HEK293 (cell line): ENCODE measurements at regions not wholly inside any gene's neighbourhood (a gene's known extent, or its start where the extent isn't known, plus 50 kb on each side); places are given as distances from the start of the nearest gene placed in this dataset.

Source experiments
- CTCF ChIA-PET: fragments of 350-600 bp; formaldehyde crosslinking; extraction: SDS; loops from one replicate; lab custom pipeline; 2021; ENCODE audit warnings: antibody characterized with exemption; lab: Yijun Ruan, JAX
- POLR2A ChIA-PET: fragments of 300-600 bp; formaldehyde crosslinking; extraction: SDS; loops from one replicate; lab custom pipeline; 2020; ENCODE audit warnings: antibody characterized with exemption, inconsistent platforms; lab: Yijun Ruan, JAX
- H3K27ac ChIP-seq: fragments of 200-500 bp; sonication (Bioruptor generic); 2 replicates; pipeline ENCODE4 v1.5.1; 2014; ENCODE audit warnings: low read depth, low read length, control low read depth, inconsistent platforms; ENCODE audit errors: extremely low read depth
- H3K36me3 ChIP-seq, 2 experiments: fragments of 200-500 bp in 1 of 2; sonication (Bioruptor generic) in 1 of 2; 1 replicate in 1 of 2; 2 replicates in 1 of 2; pipeline ENCODE4 v1.5.1; 2014 to 2017; ENCODE audit warnings: inconsistent platforms in 2 of 2, low read length in 2 of 2; ENCODE audit not compliant: control insufficient read depth in 2 of 2, insufficient read depth in 1 of 2
- H3K4me1 ChIP-seq: fragments of 200-500 bp; sonication (Bioruptor generic); 2 replicates; pipeline ENCODE4 v1.5.1; 2014; ENCODE audit warnings: mild to moderate bottlenecking, low read length, inconsistent platforms; ENCODE audit not compliant: control insufficient read depth, insufficient read depth
- H3K4me3 ChIP-seq: 2 replicates; pipeline ENCODE4 v1.5.1; 2011; ENCODE audit warnings: low read depth, mild to moderate bottlenecking, control low read depth, low read length, moderate library complexity
- H3K9me3 ChIP-seq: fragments of 200-500 bp; sonication (Bioruptor generic); 2 replicates; pipeline ENCODE4 v1.5.1; 2014; ENCODE audit warnings: low read depth, low read length, inconsistent platforms; ENCODE audit not compliant: control insufficient read depth, insufficient read depth
- CTCF ChIP-seq: fragments of 450-650 bp; formaldehyde crosslinking; IDR thresholded peaks from 2 replicates; pipeline ENCODE4 v1.5.1; 2016; ENCODE audit warnings: missing biosample characterization, missing genetic modification characterization
- ELK4 ChIP-seq: IDR thresholded peaks from 2 replicates; pipeline ENCODE4 v1.6.1; 2011; ENCODE audit warnings: mild to moderate bottlenecking, low read depth, low read length, borderline replicate concordance
- FEZF1 ChIP-seq: fragments of 450-650 bp; formaldehyde crosslinking; IDR thresholded peaks from 2 replicates; pipeline ENCODE4 v1.5.1; 2016; ENCODE audit warnings: missing biosample characterization, missing genetic modification characterization
- INSM2 ChIP-seq: fragments of 450-650 bp; formaldehyde crosslinking; IDR thresholded peaks from 2 replicates; pipeline ENCODE4 v1.5.1; 2016; ENCODE audit warnings: missing biosample characterization, missing genetic modification characterization
- KLF9 ChIP-seq: fragments of 450-650 bp; formaldehyde crosslinking; IDR thresholded peaks from 2 replicates; pipeline ENCODE4 v1.5.1; 2016; ENCODE audit warnings: missing biosample characterization, missing genetic modification characterization, low read depth
- PRDM1 ChIP-seq: fragments of 450-650 bp; formaldehyde crosslinking; IDR thresholded peaks from 2 replicates; pipeline ENCODE4; 2016; ENCODE audit warnings: missing biosample characterization, missing genetic modification characterization
- PRDM4 ChIP-seq: fragments of 450-650 bp; formaldehyde crosslinking; IDR thresholded peaks from 2 replicates; pipeline ENCODE4 v1.5.1; 2017; ENCODE audit warnings: missing biosample characterization, missing genetic modification characterization
- TRIM28 ChIP-seq: IDR thresholded peaks from 2 replicates; pipeline ENCODE4 v1.6.1; 2011; ENCODE audit warnings: low read length, control low read depth, borderline replicate concordance
- ZBTB48 ChIP-seq: fragments of 450-650 bp; formaldehyde crosslinking; IDR thresholded peaks from 2 replicates; pipeline ENCODE4 v1.5.1; 2016; ENCODE audit warnings: missing biosample characterization, missing genetic modification characterization
- ZFHX2 ChIP-seq: fragments of 450-650 bp; formaldehyde crosslinking; conservative IDR thresholded peaks from 2 replicates; pipeline ENCODE4 v1.5.1; 2016; ENCODE audit warnings: missing biosample characterization, missing genetic modification characterization
- ZNF10 ChIP-seq: fragments of 450-650 bp; formaldehyde crosslinking; IDR thresholded peaks from 2 replicates; pipeline ENCODE4 v1.5.1; 2017; ENCODE audit warnings: missing biosample characterization, missing genetic modification characterization
- ZNF132 ChIP-seq: fragments of 450-650 bp; formaldehyde crosslinking; IDR thresholded peaks from 2 replicates; pipeline ENCODE4 v1.5.1; 2017; ENCODE audit warnings: missing biosample characterization, missing genetic modification characterization, borderline replicate concordance
- ZNF23 ChIP-seq: fragments of 450-650 bp; formaldehyde crosslinking; IDR thresholded peaks from 2 replicates; pipeline ENCODE4 v1.5.1; 2016; ENCODE audit warnings: missing biosample characterization, missing genetic modification characterization, borderline replicate concordance
- ZNF266 ChIP-seq: fragments of 450-650 bp; formaldehyde crosslinking; IDR thresholded peaks from 2 replicates; pipeline ENCODE4 v1.5.1; 2016; ENCODE audit warnings: missing biosample characterization, missing genetic modification characterization, low read depth
- ZNF280C ChIP-seq: fragments of 450-650 bp; formaldehyde crosslinking; IDR thresholded peaks from 2 replicates; pipeline ENCODE4 v1.5.1; 2016; ENCODE audit warnings: missing biosample characterization, missing genetic modification characterization
- ZNF426 ChIP-seq: fragments of 450-650 bp; formaldehyde crosslinking; IDR thresholded peaks from 2 replicates; pipeline ENCODE4 v1.5.1; 2017; ENCODE audit warnings: missing biosample characterization, missing genetic modification characterization, mild to moderate bottlenecking, inconsistent platforms, moderate library complexity
- ZNF48 ChIP-seq: fragments of 450-650 bp; formaldehyde crosslinking; IDR thresholded peaks from 2 replicates; pipeline ENCODE4 v1.5.1; 2016; ENCODE audit warnings: missing biosample characterization, missing genetic modification characterization
- ZNF555 ChIP-seq: fragments of 450-650 bp; formaldehyde crosslinking; conservative IDR thresholded peaks from 2 replicates; pipeline ENCODE4 v1.5.1; 2017; ENCODE audit warnings: missing biosample characterization, mild to moderate bottlenecking, missing genetic modification characterization, inconsistent platforms
- ZNF580 ChIP-seq: fragments of 450-650 bp; formaldehyde crosslinking; IDR thresholded peaks from 2 replicates; pipeline ENCODE4 v1.5.1; 2016; ENCODE audit warnings: missing biosample characterization, missing genetic modification characterization
- ZNF664 ChIP-seq: fragments of 450-650 bp; formaldehyde crosslinking; IDR thresholded peaks from 2 replicates; pipeline ENCODE4 v1.5.1; 2016; ENCODE audit warnings: missing biosample characterization, missing genetic modification characterization

GRCh38 chr5:61767231-61768080 lies 435.4 kb downstream of the ZSWIM6 start:
- H3K9me3 ChIP-seq, result no peaks in the 10 kb centered on the region
- H3K27ac ChIP-seq, result no peak overlapping the region
- H3K4me1 ChIP-seq, result no peaks in the 10 kb centered on the region
- no peak overlapping the region for H3K4me3 ChIP-seq
- ChIA-PET POLR2A (no interaction called here), CTCF (interaction anchor here (0.7 to 2.9 kb wide), 6 partner anchors 13 to 75 kb away, joined by 3 to 12 read pairs (median 4); no protein-coding TSS in a partner anchor)
- no peaks in the 10 kb centered on the region for H3K36me3 ChIP-seq
- TF ChIP-seq ZNF580 (tag by site-specific recombination) (no peak), ZNF48 (tag by site-specific recombination) (no peak), KLF9 (no peak), ZNF280C (tag by site-specific recombination) (no peak), TRIM28 (no peak), ZNF555 (no peak), ZNF426 (tag by site-specific recombination) (no peak), ELK4 (no peak), ZFHX2 (no peak), ZNF664 (tag by site-specific recombination) (no peak), ZBTB48 (tag by site-specific recombination) (no peak), FEZF1 (no peak), ZNF23 (tag by site-specific recombination) (no peak), ZNF132 (no peak), INSM2 (no peak)

GRCh38 chr5:61768692-61769281 lies 436.7 kb downstream of the ZSWIM6 start:
- TF ChIP-seq ZNF10 (tag by site-specific recombination) (no peak), PRDM1 (tag by site-specific recombination) (peak; percentile 65), CTCF (tag by site-specific recombination) (peak; percentile 35; the same call in 1 of the 2 replicates), PRDM4 (tag by site-specific recombination) (no peak), ZNF266 (tag by site-specific recombination) (no peak)
- ChIA-PET POLR2A (no interaction called here), CTCF (interaction anchor here (0.6 to 2.9 kb wide), 35 partner anchors 8 to 445 kb away, joined by 3 to 12 read pairs (median 3); no protein-coding TSS in a partner anchor)
- no peaks in the 10 kb centered on the region for H3K4me1 ChIP-seq
- no peak overlapping the region for H3K27ac ChIP-seq
- no peaks in the 10 kb centered on the region for H3K36me3 ChIP-seq
- no peaks in the 10 kb centered on the region for H3K9me3 ChIP-seq
- H3K4me3 ChIP-seq, result no peak overlapping the region
